ENCODE measurements at regions not wholly inside any gene's neighbourhood (a gene's known extent, or its start where the extent isn't known, plus 50 kb on each side); places are given as distances from the start of the nearest gene placed in this dataset.

DNA sequence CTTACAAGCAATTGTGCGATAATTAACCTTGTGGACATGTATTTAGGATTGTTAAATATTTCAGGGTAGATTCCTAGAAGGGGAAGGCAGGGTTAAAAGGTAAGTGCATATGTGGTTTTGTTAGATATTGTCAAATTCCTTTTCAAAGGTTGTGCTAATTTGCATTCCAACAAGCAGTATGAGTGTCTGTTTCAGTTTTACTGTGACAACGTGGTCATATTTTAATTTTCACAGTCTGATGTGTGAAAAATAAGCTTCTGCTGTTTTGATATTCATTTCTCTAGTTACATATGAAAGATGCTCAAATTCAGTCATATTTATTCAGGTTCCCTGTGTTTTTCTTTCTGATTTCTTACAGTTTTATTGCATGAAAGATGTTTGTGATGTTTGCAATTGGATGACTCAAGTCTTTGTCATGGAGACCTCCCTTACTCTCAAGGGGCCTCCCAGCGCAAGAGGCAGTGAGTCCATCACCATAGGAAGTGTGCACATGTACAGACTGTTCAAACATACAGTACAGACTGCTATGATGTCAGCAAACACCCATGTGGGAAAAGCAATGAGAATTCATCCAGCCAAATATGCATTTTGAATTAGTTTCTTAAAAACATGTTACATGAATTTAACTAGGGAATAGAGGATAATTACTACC, 310.8 kb downstream of the GALR1 start:
- DNase-seq (ENCODE audit: insufficient read length, low spot score), result no peak

GRCh38 chr18:77566604-77567003, 317.0 kb downstream of the GALR1 start:
- DNase-seq (ENCODE audit: insufficient read length, low spot score) (no peak), FAIRE-seq (no peak)

More for the DNA sequence above, 310.8 kb downstream of the GALR1 start:
- no peak for FAIRE-seq

- DNase-seq (ENCODE audit: insufficient read length, low spot score) (no peak), FAIRE-seq (no peak)
These were observed 317.6 kb downstream of the GALR1 start for GRCh38 chr18:77567205-77567604.

- DNase-seq (ENCODE audit: insufficient read length, low spot score) (no peak), FAIRE-seq (no peak)
These were observed 322.1 kb downstream of the GALR1 start for GRCh38 chr18:77571743-77572142.

GRCh38 chr18:77572537-77572936, 322.9 kb downstream of the GALR1 start:
- FAIRE-seq, result no peak

DNA sequence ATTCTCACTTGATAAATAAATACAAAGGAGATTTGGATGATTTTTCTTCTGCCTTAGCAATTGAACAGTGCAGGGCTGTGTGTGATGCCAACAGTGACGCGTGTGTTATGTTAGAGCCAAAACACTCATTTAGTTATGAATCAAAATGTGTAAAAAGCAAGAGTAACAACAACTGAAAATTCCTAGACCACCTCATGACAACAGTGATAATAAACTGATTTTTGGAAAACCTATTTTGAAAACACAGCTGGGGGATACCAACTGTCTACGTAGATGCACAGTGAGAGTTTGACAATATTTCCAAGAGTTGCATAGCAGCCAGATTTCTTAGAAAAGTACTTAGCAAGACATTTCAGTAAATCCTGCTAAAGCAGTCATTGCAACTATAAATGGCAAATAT, 323.9 kb downstream of the GALR1 start:
- DNase-seq (ENCODE audit: insufficient read length, low spot score), result no peak
- FAIRE-seq, result no peak

More at GRCh38 chr18:77572537-77572936, 322.9 kb downstream of the GALR1 start:
- DNase-seq (ENCODE audit: insufficient read length, low spot score), result no peak

GRCh38 chr18:77590943-77591515, 341.4 kb downstream of the GALR1 start:
- FAIRE-seq (no peak), DNase-seq (ENCODE audit: insufficient read length, low spot score) (no peak)

DNA sequence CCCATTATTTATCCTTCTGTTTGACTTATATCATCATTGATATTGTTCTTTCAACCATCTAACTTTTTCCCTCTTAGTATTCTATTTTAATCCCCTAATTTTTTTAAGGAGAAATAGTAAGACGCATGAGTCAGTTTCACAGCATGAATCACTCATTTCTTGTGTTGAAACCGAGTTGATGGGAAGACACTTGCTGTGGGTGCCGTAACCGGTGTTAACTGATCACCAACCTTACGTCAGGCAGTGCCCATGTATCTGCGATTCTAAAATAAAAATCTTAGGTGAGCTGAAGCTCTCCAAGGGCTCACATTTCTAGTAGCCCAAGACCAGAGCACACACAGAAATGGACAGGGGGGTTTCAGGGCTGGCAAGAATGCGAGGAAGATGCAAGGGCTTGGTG, 348.1 kb downstream of the GALR1 start:
- FAIRE-seq, result no peak
- no peak for DNase-seq (ENCODE audit: insufficient read length, low spot score)

DNA sequence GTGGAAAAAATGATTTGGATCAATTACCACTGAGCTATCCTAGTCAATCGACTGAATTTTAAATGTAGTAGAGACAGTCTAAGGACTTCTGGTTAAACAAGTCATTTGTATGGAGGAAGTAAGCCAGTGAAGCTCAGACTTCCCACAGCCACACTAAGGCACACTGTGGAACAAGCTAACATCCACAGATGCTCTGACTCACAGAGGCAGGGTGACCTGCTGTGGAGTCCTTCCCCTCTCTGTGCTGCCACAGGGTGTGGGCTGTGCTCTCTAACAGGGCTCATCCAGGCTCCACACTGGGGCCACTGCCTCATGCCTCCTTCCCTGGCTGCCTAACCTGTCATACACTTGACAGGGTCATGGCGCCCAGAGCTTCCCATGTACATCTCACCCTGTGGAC, 351.0 kb downstream of the GALR1 start:
- DNase-seq (ENCODE audit: insufficient read length, low spot score) (no peak), FAIRE-seq (no peak)

- FAIRE-seq (no peak), DNase-seq (ENCODE audit: insufficient read length, low spot score) (no peak)
These were observed 351.9 kb downstream of the GALR1 start for GRCh38 chr18:77601567-77601966.

DNA sequence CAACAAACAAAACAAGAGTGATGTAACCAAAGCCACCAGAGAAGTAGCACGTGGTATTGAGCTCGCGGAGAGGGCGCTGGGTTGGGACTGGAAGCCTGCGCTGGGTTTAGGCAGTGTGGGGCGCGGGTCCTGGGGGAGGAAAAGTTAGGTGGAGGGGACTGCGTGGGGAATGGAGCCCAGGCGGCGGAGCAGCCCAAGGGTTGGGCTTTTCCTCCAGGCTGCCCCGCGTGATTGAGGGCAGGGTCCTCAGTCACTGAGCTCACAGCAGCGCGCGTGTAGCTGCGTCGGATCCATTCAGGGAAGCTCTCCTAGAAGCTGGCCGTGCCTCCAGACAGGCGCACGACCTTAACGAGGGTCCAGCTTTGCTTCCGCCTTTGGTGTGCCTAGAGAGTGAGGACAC, 357.4 kb downstream of the GALR1 start:
- DNase-seq (ENCODE audit: insufficient read length, low spot score) (no peak), FAIRE-seq (no peak)

DNA sequence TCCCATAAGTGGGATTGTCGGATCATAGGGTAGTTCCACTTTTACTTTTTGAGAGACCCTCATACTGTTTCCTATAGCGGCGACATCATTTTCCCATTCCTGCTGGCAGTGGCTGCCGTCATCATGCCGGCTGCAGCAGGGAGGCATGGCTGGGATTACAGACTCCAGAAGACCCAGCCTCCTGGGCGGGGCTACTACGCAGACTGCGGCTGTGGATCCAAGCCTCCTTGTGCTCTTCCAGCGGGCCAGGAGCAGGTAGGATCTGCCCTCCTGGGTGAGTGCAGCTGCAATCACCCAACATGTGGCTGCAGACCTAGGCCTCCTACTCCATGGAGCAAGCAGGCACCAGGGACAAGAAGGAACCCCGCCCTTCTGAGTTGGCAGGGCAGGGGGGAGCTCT, 359.2 kb downstream of the GALR1 start:
- FAIRE-seq (no peak), DNase-seq (ENCODE audit: insufficient read length, low spot score) (no peak)

DNA sequence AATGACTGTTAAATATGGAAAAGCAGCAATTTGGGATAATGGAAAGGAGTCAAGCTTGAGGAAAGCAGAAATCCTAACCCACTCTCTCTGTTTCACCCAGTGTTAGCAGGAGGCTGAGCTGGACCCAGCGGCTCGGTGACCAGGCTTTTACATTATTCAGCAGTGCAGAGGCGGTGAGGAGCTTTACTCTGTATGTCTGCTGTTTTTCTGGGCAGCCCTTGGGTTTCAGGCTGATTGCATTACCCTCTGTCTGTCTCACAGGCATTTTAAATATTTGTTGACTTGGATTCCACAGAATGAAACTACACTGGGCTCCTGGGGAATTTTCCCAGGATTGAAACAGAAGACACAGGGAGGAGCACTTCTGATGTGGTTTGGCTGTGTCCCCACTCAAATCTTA, 368.0 kb downstream of the GALR1 start:
- FAIRE-seq, result no peak
- no peak for DNase-seq (ENCODE audit: insufficient read length, low spot score)

DNA sequence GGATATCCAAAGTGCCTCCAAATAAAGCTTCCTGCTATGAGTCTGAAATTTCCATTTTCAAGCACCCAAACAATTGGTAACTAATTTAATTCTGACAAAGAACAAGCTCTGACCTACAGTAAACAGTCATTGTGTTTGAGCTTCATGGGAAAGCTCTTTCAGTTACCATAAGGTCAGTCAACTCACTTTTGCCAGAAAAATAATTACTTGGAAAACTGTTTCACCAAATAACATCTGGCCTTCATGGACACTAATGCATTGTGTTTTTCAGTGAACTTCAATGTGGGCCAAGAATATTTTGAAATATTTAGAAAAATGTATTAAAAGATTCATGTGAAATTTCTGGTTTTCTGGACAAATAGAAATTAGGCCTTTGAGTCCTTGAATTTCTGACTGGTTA, 369.9 kb downstream of the GALR1 start:
- FAIRE-seq (no peak), DNase-seq (ENCODE audit: insufficient read length, low spot score) (no peak)

- no peak for DNase-seq (ENCODE audit: insufficient read length, low spot score)
- no peak for FAIRE-seq
These were observed 372.5 kb downstream of the GALR1 start for GRCh38 chr18:77622009-77622692.

- FAIRE-seq, result no peak
- DNase-seq (ENCODE audit: insufficient read length, low spot score), result no peak
These were observed 383.1 kb downstream of the GALR1 start for GRCh38 chr18:77632758-77633157.

- FAIRE-seq, result no peak
- no peak for DNase-seq (ENCODE audit: insufficient read length, low spot score)
These were observed 384.8 kb downstream of the GALR1 start for GRCh38 chr18:77634494-77634893.

DNA sequence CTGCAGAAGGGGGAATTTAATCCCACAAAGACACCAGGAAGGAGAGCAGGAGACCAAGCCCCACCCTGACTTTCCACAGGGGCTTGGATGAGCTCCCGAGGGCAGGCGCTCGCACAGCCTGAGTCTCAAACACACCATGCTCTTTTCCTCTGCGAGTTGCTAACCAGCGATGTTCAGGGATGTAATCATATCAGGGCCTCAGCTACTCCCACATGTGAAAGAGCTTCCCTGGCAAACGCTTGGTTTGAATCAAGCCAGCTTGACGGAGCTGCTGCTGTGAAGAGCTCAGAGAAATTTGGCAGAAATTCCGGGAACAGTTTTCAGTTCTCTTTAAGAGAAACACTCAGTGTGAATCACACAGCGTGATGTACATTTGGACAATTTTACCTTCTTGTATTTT, 385.8 kb downstream of the GALR1 start:
- no peak for DNase-seq (ENCODE audit: insufficient read length, low spot score)
- no peak for FAIRE-seq

DNA sequence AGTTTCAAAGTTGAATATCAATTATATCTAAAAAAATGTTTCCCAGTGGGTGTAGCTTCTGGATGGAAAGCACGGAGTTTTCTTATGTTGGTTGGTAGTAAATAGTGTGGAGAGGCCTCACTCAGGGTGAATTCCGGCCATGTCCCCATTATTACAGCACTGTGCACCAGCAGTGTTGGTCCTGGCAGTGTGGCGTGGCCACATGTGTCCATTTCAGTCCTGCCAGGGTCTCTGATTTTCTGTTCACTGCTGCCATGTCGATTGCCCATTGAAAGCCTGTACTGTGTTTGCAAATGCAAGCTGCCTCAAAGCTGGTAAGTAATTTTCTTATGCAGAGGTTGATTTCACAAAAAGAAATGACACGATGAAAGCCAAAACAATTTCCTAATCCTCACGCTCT, 386.2 kb downstream of the GALR1 start:
- FAIRE-seq, result no peak
- DNase-seq (ENCODE audit: insufficient read length, low spot score), result no peak

DNA sequence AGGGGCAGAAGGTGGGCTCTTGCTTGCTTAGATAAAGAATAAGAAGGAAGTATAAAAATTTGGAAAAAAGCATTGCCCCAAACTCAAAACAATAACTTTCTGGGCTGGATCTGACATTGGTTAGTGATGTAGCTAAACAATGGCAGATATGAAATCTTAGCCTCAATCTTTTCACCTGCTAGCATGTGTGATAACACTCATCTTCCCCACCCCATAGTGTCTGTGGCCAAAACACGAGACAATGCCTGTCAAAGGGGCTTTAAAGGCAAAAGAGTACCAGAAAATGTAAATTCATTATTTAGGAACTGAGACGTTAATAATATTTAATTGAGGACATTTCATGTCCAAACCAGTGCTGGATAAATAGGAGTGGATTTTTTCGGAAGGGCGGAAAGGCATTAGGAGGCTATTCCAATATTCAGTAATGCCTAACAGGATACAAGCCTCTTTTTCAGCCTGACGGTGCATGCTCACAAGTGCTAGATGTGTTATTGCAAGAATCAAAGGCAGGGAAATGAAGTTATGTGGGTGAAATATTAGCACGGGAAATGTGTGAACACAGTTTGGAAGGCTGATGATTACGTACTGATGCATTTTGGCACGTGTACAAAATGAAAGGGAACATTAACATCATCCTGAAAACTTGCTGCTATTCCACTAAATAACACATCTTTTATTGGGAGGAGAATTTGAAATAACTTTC, 395.7 kb downstream of the GALR1 start:
- no peak for FAIRE-seq

DNA sequence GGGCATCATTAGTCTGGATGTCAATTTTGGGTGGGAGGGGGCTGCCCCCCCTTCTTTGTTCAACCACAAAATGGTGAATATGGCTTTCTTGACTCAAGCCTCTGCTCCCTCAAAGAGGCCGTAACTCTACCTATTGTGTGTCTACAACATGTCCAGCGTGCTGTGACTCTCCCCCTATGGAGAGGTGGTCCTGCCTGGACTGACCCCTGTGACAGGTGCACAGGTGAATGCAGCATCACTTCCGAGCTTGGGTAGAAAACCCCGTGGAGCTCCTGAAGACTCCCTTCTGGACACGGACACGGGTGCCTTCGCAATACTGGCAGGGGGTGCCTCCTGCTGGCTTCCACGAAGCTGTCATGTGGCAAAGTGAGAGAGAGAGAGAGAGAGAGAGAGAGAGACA, 397.8 kb downstream of the GALR1 start:
- no peak for FAIRE-seq

More for the DNA sequence above, 395.7 kb downstream of the GALR1 start:
- DNase-seq (ENCODE audit: insufficient read length, low spot score), result no peak

DNA sequence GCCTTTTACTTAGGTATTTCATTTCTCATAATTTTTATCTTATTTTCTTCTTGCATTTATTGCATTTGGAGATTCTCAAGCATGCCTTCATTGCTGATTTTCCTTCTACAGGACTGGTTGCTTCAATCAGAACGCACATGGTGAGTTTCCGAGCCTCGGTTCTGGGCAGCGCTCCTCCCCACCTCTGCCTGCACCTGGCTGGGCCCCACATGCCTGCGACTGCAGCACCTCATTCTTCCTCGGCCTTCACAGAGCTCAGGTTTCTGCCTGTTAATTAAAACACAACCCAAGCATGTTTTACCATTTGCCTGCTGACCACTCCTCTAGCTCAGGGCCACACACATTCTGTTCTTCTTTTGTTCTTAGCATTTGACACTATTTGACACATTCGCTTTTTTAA, 398.8 kb downstream of the GALR1 start:
- FAIRE-seq, result no peak
- DNase-seq (ENCODE audit: insufficient read length, low spot score), result no peak

More for the DNA sequence above, 397.8 kb downstream of the GALR1 start:
- DNase-seq (ENCODE audit: insufficient read length, low spot score), result no peak

Data from HTR-8/SVneo (cell line).